NCI-H2227 (cell line): ENCODE measurements at regions not wholly inside any gene's neighbourhood (a gene's known extent, or its start where the extent isn't known, plus 50 kb on each side); places are given as distances from the start of the nearest gene placed in this dataset.

Source experiments
- DNase-seq: peaks from one replicate; lab custom pipeline; 2025; ENCODE audit not compliant: unreplicated experiment; lab: John Stamatoyannopoulos, UW

GRCh38 chr5:15215056-15215455 is 284.9 kb upstream of the FBXL7 start:
- no peak for DNase-seq

GRCh38 chr5:15214010-15214409 is 286.0 kb upstream of the FBXL7 start:
- no peak for DNase-seq

GRCh38 chr5:15209053-15209762 is 290.8 kb upstream of the FBXL7 start:
- DNase-seq = no peak

GRCh38 chr5:15206133-15206532 is 293.8 kb upstream of the FBXL7 start:
- DNase-seq = no peak

GRCh38 chr5:15203376-15203775 is 296.6 kb upstream of the FBXL7 start:
- no peak for DNase-seq

- DNase-seq = no peak
Observed at GRCh38 chr5:15191012-15191411, 309.0 kb upstream of the FBXL7 start.

- no peak for DNase-seq
Observed at GRCh38 chr5:15183520-15183919, 311.9 kb upstream of the ANKH start.

GRCh38 chr5:15170173-15170572 is 298.6 kb upstream of the ANKH start:
- DNase-seq = no peak

- no peak for DNase-seq
Observed at GRCh38 chr5:15168358-15168757, 296.8 kb upstream of the ANKH start.

- DNase-seq = no peak
Observed at GRCh38 chr5:15160091-15160490, 288.5 kb upstream of the ANKH start.

GRCh38 chr5:15159606-15160005 is 288.0 kb upstream of the ANKH start:
- DNase-seq = no peak

GRCh38 chr5:15142458-15142857 is 270.9 kb upstream of the ANKH start:
- DNase-seq = no peak

GRCh38 chr5:15137414-15137813 is 265.8 kb upstream of the ANKH start:
- DNase-seq = no peak

- DNase-seq = no peak
Observed at GRCh38 chr5:15135661-15136060, 264.1 kb upstream of the ANKH start.

GRCh38 chr5:15133456-15133965 is 261.9 kb upstream of the ANKH start:
- no peak for DNase-seq

- DNase-seq = no peak
Observed at GRCh38 chr5:15132816-15133405, 261.3 kb upstream of the ANKH start.

GRCh38 chr5:15131909-15132308 is 260.3 kb upstream of the ANKH start:
- DNase-seq = no peak

- DNase-seq = no peak
Observed at GRCh38 chr5:15124871-15125568, 253.4 kb upstream of the ANKH start.

GRCh38 chr5:15124461-15124860 is 252.9 kb upstream of the ANKH start:
- no peak for DNase-seq

GRCh38 chr5:15117688-15118087 is 246.1 kb upstream of the ANKH start:
- no peak for DNase-seq

GRCh38 chr5:15116996-15117395 is 245.4 kb upstream of the ANKH start:
- no peak for DNase-seq
